ENCODE measurements at regions not wholly inside any gene's neighbourhood (a gene's known extent, or its start where the extent isn't known, plus 50 kb on each side); places are given as distances from the start of the nearest gene placed in this dataset.

DNA sequence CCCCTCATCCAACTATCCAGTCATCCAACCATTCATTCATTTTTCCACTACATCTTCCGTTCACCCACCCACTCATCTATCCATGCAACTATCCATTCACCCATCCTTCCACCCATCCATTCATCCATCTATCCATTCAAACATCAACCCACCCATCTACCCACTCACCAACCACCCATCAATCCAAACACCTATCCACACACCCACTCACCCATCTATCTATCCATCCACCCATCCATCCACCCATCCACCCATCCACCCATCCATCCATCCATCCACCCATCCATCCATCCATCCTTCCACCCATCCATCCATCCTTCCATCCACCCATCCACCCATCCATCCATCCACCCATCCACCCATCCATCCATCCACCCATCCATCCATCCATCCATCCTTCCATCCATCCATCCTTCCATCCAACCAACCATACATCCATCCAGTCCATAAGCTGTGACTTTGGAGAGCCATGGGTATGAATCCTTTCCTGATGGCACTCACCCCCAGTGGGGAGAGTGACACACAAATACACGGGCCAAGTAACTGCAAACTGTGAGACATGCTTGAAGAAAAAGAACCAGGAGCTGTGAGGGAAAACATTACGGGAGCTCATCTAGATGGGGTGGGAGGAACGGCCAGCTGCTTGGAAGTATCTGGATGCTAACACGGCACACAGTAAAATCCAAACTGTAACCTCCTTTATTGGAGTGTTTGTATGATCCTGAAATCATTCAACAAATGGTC is 100.0 kb upstream of the TNRC6C start:
- peaks cover 5% of the 10 kb centered on the region for H3K4me1 Mint-ChIP-seq
- ChIA-PET CTCF (interaction anchor here (1.3 kb wide), 1 partner anchor 227 kb away, joined by 3 read pairs; no protein-coding TSS in a partner anchor), POLR2A (no interaction called here)
- peaks cover 10% of the 10 kb centered on the region; the same call in 1 of the 2 replicates for H3K9me3 Mint-ChIP-seq
- no peak overlapping the region for H3K4me3 Mint-ChIP-seq
- H3K27ac Mint-ChIP-seq, result no peak overlapping the region
- DNase-seq (ENCODE audit: low spot score), result no peak
- H3K27me3 Mint-ChIP-seq (ENCODE audit: low read depth), result no peaks in the 10 kb centered on the region; the same call in 1 of the 2 replicates
- TF ChIP-seq, protein P1, sequence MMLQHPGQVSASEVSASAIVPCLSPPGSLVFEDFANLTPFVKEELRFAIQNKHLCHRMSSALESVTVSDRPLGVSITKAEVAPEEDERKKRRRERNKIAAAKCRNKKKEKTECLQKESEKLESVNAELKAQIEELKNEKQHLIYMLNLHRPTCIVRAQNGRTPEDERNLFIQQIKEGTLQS (CRISPR knock-in tag; conservative IDR thresholded peaks at IDR 0.05), result no peak
- TF ChIP-seq NR1H2 (CRISPR knock-in tag; IDR thresholded peaks at IDR 0.05), result no peak
- TF ChIP-seq ZNF671 (CRISPR knock-in tag; IDR thresholded peaks at IDR 0.05), result no peak
- TF ChIP-seq SP1 (CRISPR knock-in tag; conservative IDR thresholded peaks at IDR 0.05), result no peak
- TF ChIP-seq FOXP4 (CRISPR knock-in tag; IDR thresholded peaks at IDR 0.05), result no peak
- TF ChIP-seq CREB1 (CRISPR knock-in tag; IDR thresholded peaks at IDR 0.05), result no peak
- no peak for TF ChIP-seq MYBL2 (CRISPR knock-in tag; IDR thresholded peaks at IDR 0.05)
- TF ChIP-seq, protein P2, sequence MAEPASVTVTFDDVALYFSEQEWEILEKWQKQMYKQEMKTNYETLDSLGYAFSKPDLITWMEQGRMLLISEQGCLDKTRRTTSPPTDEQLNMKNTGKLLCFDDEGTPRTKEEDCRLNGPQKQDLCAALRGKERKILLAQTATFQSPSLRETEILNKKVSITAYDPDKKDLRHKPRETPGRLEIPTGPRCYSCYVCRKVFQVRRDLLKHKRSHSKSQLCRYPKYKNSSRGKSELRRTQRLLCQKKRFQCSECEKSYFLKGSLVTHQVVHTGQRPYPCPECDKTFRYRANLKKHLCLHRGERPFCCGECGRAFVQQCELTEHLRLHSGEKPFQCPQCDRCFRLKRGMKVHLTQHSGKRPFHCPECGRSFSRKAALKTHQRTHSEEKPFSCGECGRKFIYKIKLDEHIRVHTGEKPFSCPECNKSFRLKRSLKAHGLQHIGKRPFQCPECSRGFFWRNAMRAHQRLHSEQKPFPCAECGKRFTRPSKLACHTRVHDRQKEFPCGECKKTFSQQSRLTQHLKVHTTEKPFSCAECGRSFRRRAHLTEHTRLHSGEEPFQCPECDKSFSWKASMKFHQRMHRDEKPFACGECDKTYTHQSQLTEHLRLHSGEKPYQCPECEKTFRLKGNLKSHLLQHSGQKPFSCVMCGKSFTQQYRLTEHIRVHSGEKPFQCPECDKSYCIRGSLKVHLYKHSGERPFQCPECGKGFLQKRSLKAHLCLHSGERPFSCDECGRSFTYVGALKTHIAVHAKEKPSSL (CRISPR knock-in tag; conservative IDR thresholded peaks at IDR 0.05), result no peak
- TF ChIP-seq, protein P3, sequence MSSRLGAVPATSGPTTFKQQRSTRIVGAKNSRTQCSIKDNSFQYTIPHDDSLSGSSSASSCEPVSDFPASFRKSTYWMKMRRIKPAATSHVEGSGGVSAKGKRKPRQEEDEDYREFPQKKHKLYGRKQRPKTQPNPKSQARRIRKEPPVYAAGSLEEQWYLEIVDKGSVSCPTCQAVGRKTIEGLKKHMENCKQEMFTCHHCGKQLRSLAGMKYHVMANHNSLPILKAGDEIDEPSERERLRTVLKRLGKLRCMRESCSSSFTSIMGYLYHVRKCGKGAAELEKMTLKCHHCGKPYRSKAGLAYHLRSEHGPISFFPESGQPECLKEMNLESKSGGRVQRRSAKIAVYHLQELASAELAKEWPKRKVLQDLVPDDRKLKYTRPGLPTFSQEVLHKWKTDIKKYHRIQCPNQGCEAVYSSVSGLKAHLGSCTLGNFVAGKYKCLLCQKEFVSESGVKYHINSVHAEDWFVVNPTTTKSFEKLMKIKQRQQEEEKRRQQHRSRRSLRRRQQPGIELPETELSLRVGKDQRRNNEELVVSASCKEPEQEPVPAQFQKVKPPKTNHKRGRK (CRISPR knock-in tag; IDR thresholded peaks at IDR 0.05; ENCODE audit: borderline replicate concordance), result no peak
- no peak for TF ChIP-seq NR2C2 (CRISPR knock-in tag; IDR thresholded peaks at IDR 0.05)
- TF ChIP-seq, protein P4, sequence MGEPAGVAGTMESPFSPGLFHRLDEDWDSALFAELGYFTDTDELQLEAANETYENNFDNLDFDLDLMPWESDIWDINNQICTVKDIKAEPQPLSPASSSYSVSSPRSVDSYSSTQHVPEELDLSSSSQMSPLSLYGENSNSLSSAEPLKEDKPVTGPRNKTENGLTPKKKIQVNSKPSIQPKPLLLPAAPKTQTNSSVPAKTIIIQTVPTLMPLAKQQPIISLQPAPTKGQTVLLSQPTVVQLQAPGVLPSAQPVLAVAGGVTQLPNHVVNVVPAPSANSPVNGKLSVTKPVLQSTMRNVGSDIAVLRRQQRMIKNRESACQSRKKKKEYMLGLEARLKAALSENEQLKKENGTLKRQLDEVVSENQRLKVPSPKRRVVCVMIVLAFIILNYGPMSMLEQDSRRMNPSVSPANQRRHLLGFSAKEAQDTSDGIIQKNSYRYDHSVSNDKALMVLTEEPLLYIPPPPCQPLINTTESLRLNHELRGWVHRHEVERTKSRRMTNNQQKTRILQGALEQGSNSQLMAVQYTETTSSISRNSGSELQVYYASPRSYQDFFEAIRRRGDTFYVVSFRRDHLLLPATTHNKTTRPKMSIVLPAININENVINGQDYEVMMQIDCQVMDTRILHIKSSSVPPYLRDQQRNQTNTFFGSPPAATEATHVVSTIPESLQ (CRISPR knock-in tag; IDR thresholded peaks at IDR 0.05), result no peak
- TF ChIP-seq TEAD1 (CRISPR knock-in tag; IDR thresholded peaks at IDR 0.05), result no peak
- TF ChIP-seq ELF4 (CRISPR knock-in tag; IDR thresholded peaks at IDR 0.05; ENCODE audit: low read depth), result no peak
- TF ChIP-seq TCF7 (CRISPR knock-in tag; IDR thresholded peaks at IDR 0.05; ENCODE audit: low read depth), result no peak
- TF ChIP-seq GABPB1 (CRISPR knock-in tag; IDR thresholded peaks at IDR 0.05), result no peak
- TF ChIP-seq, protein P5, sequence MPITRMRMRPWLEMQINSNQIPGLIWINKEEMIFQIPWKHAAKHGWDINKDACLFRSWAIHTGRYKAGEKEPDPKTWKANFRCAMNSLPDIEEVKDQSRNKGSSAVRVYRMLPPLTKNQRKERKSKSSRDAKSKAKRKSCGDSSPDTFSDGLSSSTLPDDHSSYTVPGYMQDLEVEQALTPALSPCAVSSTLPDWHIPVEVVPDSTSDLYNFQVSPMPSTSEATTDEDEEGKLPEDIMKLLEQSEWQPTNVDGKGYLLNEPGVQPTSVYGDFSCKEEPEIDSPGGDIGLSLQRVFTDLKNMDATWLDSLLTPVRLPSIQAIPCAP (CRISPR knock-in tag; IDR thresholded peaks at IDR 0.05), result no peak
- no peak for TF ChIP-seq ATF1 (CRISPR knock-in tag; IDR thresholded peaks at IDR 0.05)
- TF ChIP-seq ZNF121 (CRISPR knock-in tag; IDR thresholded peaks at IDR 0.05), result no peak
- no peak for TF ChIP-seq IRF2 (CRISPR knock-in tag; IDR thresholded peaks at IDR 0.05; ENCODE audit: borderline replicate concordance, low read depth)
- ATAC-seq, result no peak
- no peaks in the 10 kb centered on the region for H3K36me3 Mint-ChIP-seq

Data from WTC11 (cell line).